ENCODE measurements at regions not wholly inside any gene's neighbourhood (a gene's known extent, or its start where the extent isn't known, plus 50 kb on each side); places are given as distances from the start of the nearest gene placed in this dataset.
"Not testable (repeated sequence)": the region's sequence is repeated elsewhere in the genome, so short reads cannot be mapped to it uniquely, and the experiment has no call there.

DNA sequence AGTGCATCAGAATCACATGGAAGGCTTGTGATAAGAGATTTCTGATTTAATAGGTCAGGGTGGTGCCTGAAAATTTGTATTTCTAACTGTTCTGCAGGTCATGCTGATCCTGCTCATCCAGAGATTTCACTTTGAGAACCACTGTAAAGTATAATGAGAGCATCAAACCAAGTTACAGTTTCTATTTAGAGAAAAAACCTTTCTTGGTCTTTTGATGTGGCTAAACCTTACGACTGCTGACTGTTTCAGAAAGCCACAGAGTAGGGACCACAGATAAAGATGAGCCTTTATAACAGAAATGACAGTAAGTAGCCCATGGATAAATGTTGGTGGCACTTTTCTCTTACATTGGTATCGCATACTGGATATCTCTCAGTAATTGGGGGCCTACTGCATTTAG, 109.4 kb upstream of the FANCL start:
- no peak for DNase-seq

DNA sequence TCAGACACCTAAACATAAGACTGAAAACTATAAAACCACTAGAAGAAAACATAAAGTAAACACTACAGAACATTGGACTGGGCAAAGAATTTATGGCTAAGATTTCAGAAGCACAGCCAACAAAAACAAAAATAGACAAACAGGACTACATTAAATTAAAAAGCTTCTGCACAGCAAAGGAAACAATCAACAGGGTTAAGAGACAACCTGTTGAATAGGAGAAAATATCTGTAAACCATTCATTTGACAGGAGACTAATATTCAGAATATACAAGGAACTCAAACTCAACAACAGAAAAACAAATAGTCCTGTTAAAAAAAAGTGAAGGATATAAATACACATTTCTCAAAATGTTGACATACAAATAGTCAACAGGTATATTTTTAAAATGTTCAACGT, 106.7 kb upstream of the FANCL start:
- no peak for DNase-seq

DNA sequence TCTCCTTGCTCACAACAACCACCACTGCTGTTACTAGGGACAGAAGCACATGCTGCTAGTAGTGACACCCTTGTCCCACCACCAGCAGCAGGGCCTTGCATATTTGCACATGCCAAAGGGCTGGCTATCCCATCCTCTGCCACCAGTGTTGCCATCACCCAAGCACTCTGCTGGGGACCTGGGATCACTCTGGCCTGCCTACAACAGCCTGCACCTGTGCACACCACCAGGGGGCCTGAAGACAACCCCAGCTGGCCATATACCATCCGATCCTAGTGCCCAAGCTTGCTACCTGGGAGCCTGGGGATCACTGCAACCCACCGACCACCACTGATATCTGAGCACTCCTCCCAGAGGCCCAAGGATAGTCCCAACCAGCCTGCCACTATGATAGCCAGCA, 99.9 kb upstream of the FANCL start:
- no peak for DNase-seq

DNA sequence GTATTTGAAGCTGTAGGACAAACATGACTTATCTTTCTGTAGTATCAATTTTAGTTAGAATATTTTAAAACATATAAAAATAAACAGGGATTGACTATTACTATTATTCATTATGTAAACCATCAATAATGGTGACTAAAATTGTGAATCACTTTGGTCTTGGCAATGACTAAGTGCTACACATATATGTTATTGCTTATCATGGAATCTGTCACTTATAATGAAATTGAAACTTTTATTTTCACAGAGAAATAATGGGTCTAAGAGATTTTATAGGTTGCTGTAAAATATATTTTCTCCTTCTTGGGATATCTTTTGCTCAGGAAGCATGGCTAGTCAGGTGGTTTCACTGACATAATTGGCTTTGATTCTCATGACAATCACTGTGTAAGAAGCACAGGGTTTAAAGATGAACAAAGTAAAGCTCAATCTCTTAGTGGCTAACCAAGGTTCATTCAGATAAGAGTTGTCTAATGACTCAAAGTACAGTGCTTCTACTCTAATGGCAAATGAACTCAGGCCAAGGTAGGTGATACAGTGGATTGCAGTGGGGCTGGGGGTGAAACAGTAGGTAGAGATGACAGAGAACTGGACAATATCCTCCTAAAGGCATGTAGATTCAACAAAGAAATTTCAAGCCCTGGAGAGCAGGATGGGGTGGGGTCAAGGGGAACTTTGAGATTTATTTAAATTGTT, 98.6 kb upstream of the FANCL start:
- DNase-seq = no peak

DNA sequence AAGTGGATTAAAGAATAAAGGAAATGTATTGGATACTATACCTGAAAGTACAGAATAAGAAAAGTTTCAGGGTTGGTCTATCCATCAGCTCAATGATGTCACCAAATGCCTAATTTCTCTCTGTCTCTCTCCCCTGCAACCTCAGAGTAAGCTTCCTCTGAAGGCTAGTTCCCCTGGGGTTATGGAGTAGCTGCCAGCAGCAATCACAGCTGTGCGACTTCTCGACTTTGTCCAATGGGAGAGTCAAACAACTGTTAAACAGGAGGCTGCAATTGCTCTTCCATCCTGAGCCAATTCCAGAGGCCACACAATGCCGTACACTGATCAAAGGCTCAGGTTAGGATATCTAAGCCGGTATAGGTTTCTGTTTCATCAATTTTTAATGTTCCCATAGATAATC, 95.3 kb upstream of the FANCL start:
- no peak for DNase-seq

DNA sequence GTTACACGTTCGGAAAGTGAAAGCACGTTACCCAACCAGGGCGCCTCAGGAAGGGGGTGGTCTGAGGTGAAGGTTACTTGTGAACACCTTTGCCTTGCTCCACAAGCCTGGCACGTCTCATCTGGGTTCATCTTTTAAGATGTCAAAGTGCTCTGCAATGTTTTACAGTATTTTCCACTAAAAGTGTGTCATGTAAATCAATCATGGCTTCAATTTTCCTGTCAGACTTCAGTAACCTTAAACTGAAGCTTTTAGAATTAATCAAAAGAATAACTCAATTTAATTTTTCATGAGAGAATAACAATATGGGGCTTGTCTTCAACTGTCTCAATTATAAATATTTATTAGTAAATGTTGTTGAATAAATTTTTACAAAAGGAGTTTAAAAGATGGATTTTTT, 93.3 kb upstream of the FANCL start:
- no peak for DNase-seq

DNA sequence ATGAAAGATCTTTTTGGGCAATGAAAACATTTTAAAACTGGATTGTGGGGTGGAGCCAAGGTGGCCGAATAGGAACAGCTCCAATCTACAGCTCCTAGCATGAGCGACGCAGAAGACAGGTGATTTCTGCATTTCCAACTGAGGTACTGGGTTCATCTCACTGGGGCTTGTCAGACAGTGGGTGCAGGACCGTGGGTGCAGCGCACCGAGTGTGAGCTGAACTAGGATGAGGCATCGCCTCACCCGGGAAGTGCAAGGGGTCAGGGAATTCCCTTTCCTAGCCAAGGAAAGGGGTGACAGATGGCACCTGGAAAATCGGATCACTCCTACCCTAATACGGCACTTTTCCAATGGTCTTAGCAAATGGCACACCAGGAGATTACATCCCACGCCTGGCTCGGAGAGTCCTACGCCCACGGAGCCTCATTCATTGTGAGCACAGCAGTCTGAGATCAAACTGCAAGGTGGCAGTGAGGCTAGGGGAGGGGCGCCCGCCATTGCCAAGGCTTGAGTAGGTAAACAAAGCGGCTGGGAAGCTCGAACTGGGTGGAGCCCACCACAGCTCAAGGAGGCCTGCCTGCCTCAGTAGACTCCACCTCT, 84.3 kb upstream of the FANCL start:
- DNase-seq = not testable (repeated sequence)

DNA sequence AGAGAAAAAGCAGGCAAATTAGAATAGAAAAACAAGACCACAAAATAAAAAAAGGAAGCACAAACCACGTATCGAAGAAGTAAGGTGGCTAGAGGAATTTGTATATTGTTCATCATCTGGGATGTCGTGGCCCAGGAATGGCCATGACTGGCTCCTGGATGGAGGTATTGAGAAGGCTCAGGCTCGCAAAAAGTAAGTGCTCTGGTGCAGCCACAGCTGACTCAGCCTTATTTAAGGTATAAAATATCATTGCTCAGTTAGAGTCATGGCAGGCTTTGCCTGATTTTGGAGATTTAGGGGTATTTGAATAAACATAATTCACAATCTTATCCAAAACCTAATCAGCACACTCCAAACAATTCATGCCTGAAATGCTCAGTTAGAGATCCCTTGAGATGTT, 78.4 kb upstream of the FANCL start:
- no peak for DNase-seq

DNA sequence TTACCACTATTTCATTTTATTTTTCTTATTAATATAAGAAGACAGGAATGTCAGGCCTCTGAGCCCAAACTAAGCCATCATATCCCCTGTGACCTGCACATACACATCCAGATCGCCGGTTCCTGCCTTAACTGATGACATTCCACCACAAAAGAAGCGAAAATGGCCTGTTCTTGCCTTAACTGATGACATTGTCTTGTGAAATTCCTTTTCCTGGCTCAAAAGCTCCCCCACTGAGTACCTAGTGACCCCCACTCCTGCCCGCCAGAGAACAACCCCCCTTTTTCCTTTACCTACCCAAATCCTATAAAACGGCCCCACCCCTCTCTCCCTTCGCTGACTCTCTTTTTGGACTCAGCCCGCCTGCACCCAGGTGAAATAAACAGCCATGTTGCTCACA, 77.8 kb upstream of the FANCL start:
- not testable (repeated sequence) for DNase-seq

DNA sequence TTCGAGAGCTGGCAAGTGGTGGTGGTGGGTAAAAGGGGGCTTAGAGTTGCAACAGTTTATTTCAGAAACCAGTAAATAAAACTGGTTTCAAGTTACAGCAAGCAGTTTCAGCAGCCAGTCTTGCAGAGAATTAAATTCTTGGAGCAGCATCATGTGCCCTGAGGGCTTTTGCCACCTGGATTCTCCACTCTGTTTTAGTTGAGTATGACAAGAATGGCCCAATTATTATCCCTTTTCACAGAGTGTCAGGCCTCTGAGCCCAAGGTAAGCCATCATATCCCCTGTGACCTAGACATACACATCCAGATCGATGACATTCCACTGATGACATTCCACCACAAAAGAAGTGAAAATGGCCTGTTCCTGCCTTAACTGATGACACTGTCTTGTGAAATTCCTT, 72.8 kb upstream of the FANCL start:
- DNase-seq = no peak

DNA sequence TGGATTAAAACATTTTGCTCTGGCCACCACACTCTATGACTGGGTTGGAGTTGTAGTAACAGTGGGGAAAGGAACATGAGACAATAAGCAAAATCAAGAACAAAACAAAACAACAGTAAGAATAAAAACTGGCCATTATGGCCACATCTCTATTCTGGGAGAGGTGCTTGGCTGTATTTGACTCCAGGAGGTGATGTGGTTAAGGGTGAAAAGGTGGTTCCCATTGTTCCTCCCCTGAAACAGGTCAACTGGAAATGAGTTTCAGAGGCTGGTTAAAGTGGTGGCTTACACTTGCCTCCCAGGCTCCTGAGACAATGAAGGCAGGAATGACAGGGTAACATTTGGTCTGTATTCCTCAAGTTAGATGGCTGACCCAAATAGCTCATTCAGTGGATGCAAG, 67.3 kb upstream of the FANCL start:
- DNase-seq = no peak

DNA sequence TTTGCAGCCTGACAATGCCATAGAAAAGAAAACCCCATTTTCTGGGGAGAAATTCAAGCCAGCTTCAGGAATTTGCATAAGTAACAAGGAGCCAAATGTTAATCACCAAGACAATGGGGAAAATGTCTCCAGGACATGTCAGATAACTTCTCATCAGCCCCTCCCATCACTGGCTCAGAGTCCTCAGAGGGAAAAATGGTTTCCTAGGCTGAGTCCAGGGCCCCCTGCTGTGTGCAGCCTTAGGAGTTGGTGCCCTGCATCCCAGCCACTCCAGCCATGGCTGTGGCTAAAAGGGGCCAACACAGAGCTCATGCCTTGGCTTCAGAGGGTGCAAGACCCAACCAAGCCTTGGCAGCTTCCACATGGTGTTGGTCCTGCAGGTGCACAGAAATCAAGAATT, 63.7 kb upstream of the FANCL start:
- no peak for DNase-seq

DNA sequence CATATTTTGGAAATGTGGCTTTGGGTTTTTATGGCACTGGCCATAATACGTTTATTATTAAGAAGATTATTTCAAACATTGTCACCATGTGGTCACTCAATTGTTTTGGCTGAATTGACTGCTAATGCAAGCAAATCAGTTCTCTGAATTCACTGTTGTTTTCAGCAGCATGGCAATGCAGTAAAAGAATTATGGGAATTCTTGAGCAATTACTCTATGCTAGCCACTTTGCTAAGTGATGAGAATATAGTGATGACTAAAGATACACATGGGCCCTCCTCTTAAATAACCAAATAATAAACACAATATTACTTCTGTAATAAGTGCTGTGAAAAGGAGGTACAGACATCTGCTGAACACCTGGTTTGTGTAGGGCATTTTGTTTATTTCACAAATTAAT, 58.0 kb upstream of the FANCL start:
- DNase-seq = no peak

DNA sequence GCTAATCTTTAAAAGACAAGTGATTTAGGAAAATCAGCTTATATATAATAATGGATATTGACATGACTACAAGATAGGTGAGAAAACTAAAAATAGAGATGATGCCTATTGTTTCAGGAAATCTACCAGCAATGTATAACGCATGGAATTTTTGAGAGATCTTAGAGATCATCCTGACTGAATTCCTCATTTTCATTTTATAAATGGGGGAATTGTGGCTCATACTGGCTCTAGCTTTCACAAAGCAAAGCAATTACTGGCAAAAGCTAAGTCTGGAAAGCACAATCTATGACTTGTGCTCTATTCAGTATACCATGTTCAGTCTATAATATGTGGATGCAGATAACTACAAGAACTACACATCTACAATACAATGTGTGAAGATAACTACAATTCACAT, 51.9 kb upstream of the FANCL start:
- no peak for DNase-seq

DNA sequence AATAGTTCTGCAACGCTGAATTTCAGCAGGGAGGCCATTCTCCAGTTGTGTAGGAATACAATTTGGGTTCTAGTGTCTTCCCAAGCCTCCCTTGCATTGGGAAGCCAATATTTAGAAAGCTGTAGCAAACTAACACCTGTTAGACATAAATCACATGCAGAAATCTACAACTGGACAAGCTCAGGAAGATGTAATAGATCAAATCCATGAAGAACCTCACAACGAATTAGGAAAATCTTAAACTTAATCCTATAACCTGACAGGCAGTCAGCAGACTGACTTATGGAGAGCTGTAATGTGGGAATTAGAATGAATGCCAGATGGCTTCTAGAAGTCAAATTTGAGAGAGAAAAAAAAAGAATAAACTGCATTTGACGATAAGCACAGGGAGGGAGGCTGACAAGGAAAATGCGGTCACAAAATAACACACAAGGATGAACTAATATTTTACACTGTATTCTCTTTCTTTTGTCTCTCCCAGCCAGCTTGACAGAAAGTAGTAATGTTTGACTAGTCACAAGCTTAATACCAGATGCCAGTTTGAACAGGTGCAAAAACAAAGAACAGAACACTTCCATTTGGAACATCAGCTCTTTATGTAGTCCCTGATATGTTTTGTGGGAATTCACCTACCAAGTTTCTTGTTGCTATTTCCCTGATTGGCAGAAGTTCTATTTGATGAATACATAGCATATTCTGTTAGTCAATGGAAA, 50.8 kb upstream of the FANCL start:
- no peak for DNase-seq

Data from stimulated activated CD4-positive, alpha-beta T cell treated with anti-CD3 and anti-CD28 coated beads, Interleukin-4, amount 100 ng/mL, for 1 hour (primary cell).